ENCODE measurements at regions not wholly inside any gene's neighbourhood (a gene's known extent, or its start where the extent isn't known, plus 50 kb on each side); places are given as distances from the start of the nearest gene placed in this dataset.
A peak's percentile ranks its signal among the peaks of the same experiment; 100 is the strongest.

DNA sequence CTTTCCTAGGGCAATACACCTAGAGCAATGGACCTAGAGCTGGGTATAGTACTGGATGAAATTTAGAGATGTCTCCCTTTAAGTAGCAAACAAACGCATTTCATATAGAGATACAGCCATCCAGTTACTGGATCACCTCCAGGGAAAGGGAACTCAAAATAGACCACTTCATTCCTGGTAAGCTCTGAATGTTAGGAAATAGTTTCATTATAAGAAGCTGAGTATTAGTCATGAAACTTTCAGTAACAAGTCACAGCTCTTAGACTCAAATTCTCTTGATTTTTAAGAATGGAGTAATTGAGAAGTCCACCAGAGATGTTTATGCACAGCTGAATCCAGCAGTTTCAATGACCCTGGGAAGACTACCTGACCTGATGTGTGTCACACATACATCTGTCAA is 221.9 kb downstream of the FAM76B start:
- TF ChIP-seq POLR2AphosphoS5 (IDR thresholded peaks at IDR 0.05; ENCODE audit: low read depth, low read length), result no peak
- TF ChIP-seq PAX5 (IDR thresholded peaks at IDR 0.05; ENCODE audit: insufficient read depth, low read length, severe bottlenecking), result no peak
- no peak for TF ChIP-seq TAF1 (IDR thresholded peaks at IDR 0.05; ENCODE audit: low read depth, low read length)
- TF ChIP-seq POLR2A (IDR thresholded peaks at IDR 0.05; ENCODE audit: low read depth, low read length), result no peak
- no peak for TF ChIP-seq POU2F2 (IDR thresholded peaks at IDR 0.05; ENCODE audit: low read depth, low read length)
- no peak for TF ChIP-seq SPI1 (IDR thresholded peaks at IDR 0.05; ENCODE audit: low read depth, low read length)
- DNase-seq (ENCODE audit: insufficient read length, low spot score), result no peak
- no peak for FAIRE-seq

GRCh38 chr11:95566211-95566610 is 223.4 kb downstream of the FAM76B start:
- no peak for FAIRE-seq
- DNase-seq (ENCODE audit: insufficient read length, low spot score), result no peak
- TF ChIP-seq POU2F2 (IDR thresholded peaks at IDR 0.05; ENCODE audit: low read depth, low read length) (no peak), POLR2A (IDR thresholded peaks at IDR 0.05; ENCODE audit: low read depth, low read length) (no peak), PAX5 (IDR thresholded peaks at IDR 0.05; ENCODE audit: insufficient read depth, low read length, severe bottlenecking) (no peak), POLR2AphosphoS5 (IDR thresholded peaks at IDR 0.05; ENCODE audit: low read depth, low read length) (no peak)

DNA sequence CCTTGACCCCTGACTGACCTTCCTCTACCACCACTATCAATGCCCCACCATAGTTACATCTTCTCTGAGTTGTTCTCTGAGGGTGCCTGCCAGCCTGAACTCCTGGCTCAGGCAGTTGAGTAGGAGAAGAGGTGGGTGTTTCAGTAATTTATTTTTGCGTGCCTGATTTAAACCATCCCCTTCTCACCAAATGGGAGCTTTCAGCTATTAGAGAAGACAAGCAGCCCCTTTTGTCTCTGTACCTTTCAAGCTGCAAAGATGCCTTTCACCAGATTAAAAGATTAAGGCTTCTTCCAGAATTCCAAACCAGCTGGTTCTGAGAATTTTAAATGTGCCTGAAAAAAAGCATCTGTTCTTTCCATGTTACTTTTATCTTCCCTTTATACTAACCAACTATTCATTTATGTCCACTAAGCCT is 223.8 kb downstream of the FAM76B start:
- FAIRE-seq (no peak), DNase-seq (ENCODE audit: insufficient read length, low spot score) (no peak)
- TF ChIP-seq POLR2AphosphoS5 (IDR thresholded peaks at IDR 0.05; ENCODE audit: low read depth, low read length) (no peak), TAF1 (IDR thresholded peaks at IDR 0.05; ENCODE audit: low read depth, low read length) (no peak), SPI1 (IDR thresholded peaks at IDR 0.05; ENCODE audit: low read depth, low read length) (no peak)

DNA sequence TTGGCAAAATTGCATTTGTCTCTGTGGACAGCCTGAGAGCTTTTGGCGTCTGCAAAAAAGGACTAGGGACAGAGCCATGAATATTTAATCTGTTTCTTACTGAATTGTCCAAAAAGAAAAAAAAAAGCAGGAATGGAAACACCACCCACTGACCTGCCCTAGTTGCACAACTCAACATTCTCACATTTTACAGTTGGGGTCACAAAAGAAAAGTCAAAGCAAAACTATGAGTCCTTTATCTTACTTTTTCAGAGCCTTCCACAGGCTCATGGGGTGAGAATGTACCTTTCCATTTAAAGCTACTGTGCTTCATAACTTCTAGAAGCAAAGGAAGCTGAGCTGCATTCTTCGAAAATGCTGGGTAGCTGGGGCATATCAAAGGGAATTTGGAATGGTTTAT is 225.7 kb downstream of the FAM76B start:
- FAIRE-seq (no peak), DNase-seq (ENCODE audit: insufficient read length, low spot score) (no peak)
- TF ChIP-seq POU2F2 (IDR thresholded peaks at IDR 0.05; ENCODE audit: low read depth, low read length) (no peak), SPI1 (IDR thresholded peaks at IDR 0.05; ENCODE audit: low read depth, low read length) (no peak), POLR2A (IDR thresholded peaks at IDR 0.05; ENCODE audit: low read depth, low read length) (no peak), TAF1 (IDR thresholded peaks at IDR 0.05; ENCODE audit: low read depth, low read length) (no peak), PAX5 (IDR thresholded peaks at IDR 0.05; ENCODE audit: insufficient read depth, low read length, severe bottlenecking) (no peak), POLR2AphosphoS5 (IDR thresholded peaks at IDR 0.05; ENCODE audit: low read depth, low read length) (no peak)

DNA sequence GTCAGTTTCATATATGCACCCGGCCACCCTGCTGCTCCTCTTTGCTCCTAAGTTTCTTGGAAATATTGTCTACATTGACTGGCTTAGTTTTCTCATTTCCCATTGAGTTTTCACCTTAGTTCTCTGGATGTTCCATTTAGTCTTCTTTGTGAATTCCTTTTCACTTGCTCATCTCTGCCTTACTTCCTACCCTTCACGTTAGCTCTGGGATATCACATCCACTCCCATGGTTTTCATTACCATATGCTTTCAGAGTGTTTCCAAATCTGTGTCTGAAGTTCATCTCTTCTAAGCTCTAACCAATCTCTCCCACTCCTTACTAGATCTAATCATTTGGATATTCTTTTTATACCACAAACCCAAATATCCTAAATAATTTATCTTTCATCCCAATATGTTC is 226.4 kb downstream of the FAM76B start:
- DNase-seq (ENCODE audit: insufficient read length, low spot score) (no peak), FAIRE-seq (no peak)
- TF ChIP-seq POLR2AphosphoS5 (IDR thresholded peaks at IDR 0.05; ENCODE audit: low read depth, low read length) (no peak), TAF1 (IDR thresholded peaks at IDR 0.05; ENCODE audit: low read depth, low read length) (no peak), PAX5 (IDR thresholded peaks at IDR 0.05; ENCODE audit: insufficient read depth, low read length, severe bottlenecking) (no peak), POU2F2 (IDR thresholded peaks at IDR 0.05; ENCODE audit: low read depth, low read length) (no peak), POLR2A (IDR thresholded peaks at IDR 0.05; ENCODE audit: low read depth, low read length) (no peak), SPI1 (IDR thresholded peaks at IDR 0.05; ENCODE audit: low read depth, low read length) (no peak)

DNA sequence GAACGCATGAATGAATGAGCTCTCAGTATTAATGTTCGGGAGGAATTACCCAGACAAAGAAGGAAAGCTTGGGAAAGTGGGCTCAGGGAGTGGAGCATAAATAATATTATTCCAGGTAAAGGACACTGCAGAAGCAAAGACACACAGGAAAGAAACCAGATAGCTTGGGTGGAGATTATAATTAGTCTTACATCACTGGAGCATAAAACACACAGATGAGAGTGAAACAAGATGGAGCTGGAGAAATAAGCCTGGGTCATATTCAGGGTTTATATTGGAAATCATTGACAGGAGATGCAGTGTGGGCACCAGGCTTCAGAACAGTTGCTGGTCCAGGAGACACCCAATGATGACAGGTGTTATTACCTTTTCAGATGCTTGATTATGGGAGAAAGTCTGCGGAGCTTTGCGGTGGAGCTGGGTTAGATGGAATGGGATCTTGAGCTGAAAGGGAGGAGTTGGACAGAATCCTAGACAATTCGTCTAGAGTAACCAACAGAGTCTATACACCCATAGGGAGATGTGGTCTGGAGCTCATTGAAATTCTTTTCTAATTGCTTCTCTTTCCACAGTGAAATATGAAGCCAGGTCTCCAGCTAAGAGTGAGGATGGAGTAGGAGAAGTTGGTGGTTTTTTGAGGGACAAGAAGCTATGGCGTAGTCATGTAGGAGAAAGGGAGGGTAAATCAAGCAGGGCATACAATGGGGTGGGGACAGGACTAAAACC is 227.2 kb downstream of the FAM76B start:
- FAIRE-seq (no peak), DNase-seq (ENCODE audit: insufficient read length, low spot score) (no peak)
- TF ChIP-seq PAX5 (IDR thresholded peaks at IDR 0.05; ENCODE audit: insufficient read depth, low read length, severe bottlenecking) (no peak), POLR2AphosphoS5 (IDR thresholded peaks at IDR 0.05; ENCODE audit: low read depth, low read length) (no peak), POU2F2 (IDR thresholded peaks at IDR 0.05; ENCODE audit: low read depth, low read length) (no peak), POLR2A (IDR thresholded peaks at IDR 0.05; ENCODE audit: low read depth, low read length) (no peak), TAF1 (IDR thresholded peaks at IDR 0.05; ENCODE audit: low read depth, low read length) (no peak), SPI1 (IDR thresholded peaks at IDR 0.05; ENCODE audit: low read depth, low read length) (no peak)

GRCh38 chr11:95559899-95560298 is 229.7 kb downstream of the FAM76B start:
- no peak for FAIRE-seq
- TF ChIP-seq POLR2AphosphoS5 (IDR thresholded peaks at IDR 0.05; ENCODE audit: low read depth, low read length) (no peak), POLR2A (IDR thresholded peaks at IDR 0.05; ENCODE audit: low read depth, low read length) (no peak), SPI1 (IDR thresholded peaks at IDR 0.05; ENCODE audit: low read depth, low read length) (no peak), PAX5 (IDR thresholded peaks at IDR 0.05; ENCODE audit: insufficient read depth, low read length, severe bottlenecking) (no peak), POU2F2 (IDR thresholded peaks at IDR 0.05; ENCODE audit: low read depth, low read length) (no peak), TAF1 (IDR thresholded peaks at IDR 0.05; ENCODE audit: low read depth, low read length) (no peak)
- no peak for DNase-seq (ENCODE audit: insufficient read length, low spot score)

- TF ChIP-seq POLR2AphosphoS5 (IDR thresholded peaks at IDR 0.05; ENCODE audit: low read depth, low read length) (no peak), POU2F2 (IDR thresholded peaks at IDR 0.05; ENCODE audit: low read depth, low read length) (no peak), TAF1 (IDR thresholded peaks at IDR 0.05; ENCODE audit: low read depth, low read length) (no peak), POLR2A (IDR thresholded peaks at IDR 0.05; ENCODE audit: low read depth, low read length) (no peak), PAX5 (IDR thresholded peaks at IDR 0.05; ENCODE audit: insufficient read depth, low read length, severe bottlenecking) (no peak), SPI1 (IDR thresholded peaks at IDR 0.05; ENCODE audit: low read depth, low read length) (no peak)
- no peak for FAIRE-seq
- DNase-seq (ENCODE audit: insufficient read length, low spot score), result no peak
These were observed 232.2 kb downstream of the FAM76B start for GRCh38 chr11:95557376-95557775.

DNA sequence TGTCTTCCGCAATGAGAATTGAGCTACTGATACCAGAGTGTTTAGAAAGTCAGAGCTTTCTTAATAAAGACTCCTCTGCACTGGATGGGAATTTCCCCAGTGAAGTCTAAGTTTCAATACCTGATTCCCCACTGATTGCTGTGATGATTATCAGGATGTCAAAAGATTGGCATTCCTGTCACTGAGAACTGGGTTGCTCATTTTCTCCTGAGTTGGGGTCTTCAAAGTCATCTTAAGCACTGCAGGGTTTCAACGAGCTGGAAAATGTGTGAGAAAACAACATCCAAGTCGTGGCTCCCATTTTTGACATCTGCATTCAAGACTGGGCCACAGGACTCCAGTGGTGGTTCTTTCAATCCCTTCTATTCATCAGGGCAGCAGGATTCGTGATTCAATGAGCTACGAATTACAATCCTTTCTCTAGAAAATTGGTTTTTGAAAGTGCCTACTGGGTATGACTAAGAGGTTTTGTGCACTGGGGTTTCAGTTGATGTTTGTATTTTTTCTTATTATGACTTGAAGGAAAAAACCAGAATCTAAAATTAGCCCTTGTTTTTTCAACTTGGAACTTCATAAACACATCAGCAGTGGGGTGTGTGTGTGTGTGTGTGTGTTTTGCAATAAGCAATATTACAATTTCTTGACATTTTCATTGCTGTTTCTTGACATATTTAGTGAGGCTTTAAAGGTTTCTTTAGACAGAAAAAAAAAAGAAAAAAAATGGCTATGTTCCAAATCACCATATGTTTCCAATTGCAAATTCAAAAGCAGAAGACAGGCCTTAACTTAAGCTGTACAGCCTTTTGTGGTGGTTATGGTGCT is 233.0 kb downstream of the FAM76B start:
- TF ChIP-seq SPI1 (IDR thresholded peaks at IDR 0.05; ENCODE audit: low read depth, low read length) (peak; percentile 55), POLR2AphosphoS5 (IDR thresholded peaks at IDR 0.05; ENCODE audit: low read depth, low read length) (0 out of 2 replicates have a peak, but pooled peaks have one; percentile 32), TAF1 (IDR thresholded peaks at IDR 0.05; ENCODE audit: low read depth, low read length) (no peak)
- DNase-seq (ENCODE audit: insufficient read length, low spot score) (peak; percentile 7), FAIRE-seq (peak; percentile 76)

All from GM12891 (cell line).